ENCODE measurements at regions not wholly inside any gene's neighbourhood (a gene's known extent, or its start where the extent isn't known, plus 50 kb on each side); places are given as distances from the start of the nearest gene placed in this dataset.

- Histone ChIP-seq H4K20me1 (replicated peaks in 1 of 2; ENCODE audit: control insufficient read depth in 1 of 2, insufficient read depth in 2 of 2, low read length in 2 of 2) (no peaks in the 10 kb centered on the region), H2BK12ac (ENCODE audit: low read depth, low read length) (no peak overlapping the region), H2BK15ac (ENCODE audit: low read length) (no peak overlapping the region), H3K9ac (replicated peaks in 1 of 4; ENCODE audit: extremely low read depth in 1 of 4, low read depth in 3 of 4, low read length in 3 of 4) (no peak overlapping the region), H3K14ac (ENCODE audit: insufficient read length) (no peak overlapping the region), H3K79me2 (ENCODE audit: control insufficient read depth in 1 of 2, insufficient read depth in 2 of 2, low read length in 2 of 2) (no peaks in the 10 kb centered on the region), H3K9me3 (ENCODE audit: insufficient read depth in 2 of 2, low read depth in 1 of 2, low read length in 1 of 2) (no peaks in the 10 kb centered on the region), H3K79me1 (ENCODE audit: low read depth, low read length) (no peaks in the 10 kb centered on the region), H3K27ac (ENCODE audit: low read depth, low read length) (no peak overlapping the region), H3K27me3 (replicated peaks in 1 of 4; ENCODE audit: control insufficient read depth in 3 of 4, extremely low read depth in 1 of 4, insufficient read depth in 3 of 4, low read length in 3 of 4) (no peaks in the 10 kb centered on the region), H2BK5ac (ENCODE audit: low read depth, low read length) (no peak overlapping the region), H4K5ac (ENCODE audit: insufficient read length, low read depth, low read length) (no peak overlapping the region), H2BK120ac (replicated peaks; ENCODE audit: low read depth, low read length) (no peak overlapping the region), H3K4ac (replicated peaks; ENCODE audit: insufficient read length, low read depth, low read length) (no peak overlapping the region), H4K8ac (ENCODE audit: extremely low read depth, insufficient read depth, low read length) (no peak overlapping the region), H3K4me2 (ENCODE audit: insufficient read depth in 1 of 2, low read depth in 2 of 2, low read length in 2 of 2) (no peak overlapping the region), H4K91ac (replicated peaks; ENCODE audit: insufficient read length, low read length) (no peak overlapping the region), H3K18ac (ENCODE audit: extremely low read depth, low read length) (no peak overlapping the region), H2AFZ (ENCODE audit: low read length) (no peak overlapping the region), H3K23ac (ENCODE audit: insufficient read length) (no peak overlapping the region), H3K4me1 (replicated peaks in 1 of 4; ENCODE audit: control insufficient read depth in 3 of 4, insufficient read depth in 4 of 4, low read length in 3 of 4) (peaks cover 0 to 6% (median 0%) of the 10 kb centered on the region in 4 experiments; a peak in 3 of 7 replicates), H3K4me3 (ENCODE audit: extremely low read depth in 1 of 4, insufficient read depth in 2 of 4, low read depth in 3 of 4, low read length in 4 of 4) (no peak overlapping the region), H3K36me3 (ENCODE audit: control insufficient read depth in 2 of 4, insufficient read depth in 4 of 4, low read length in 3 of 4) (no peaks in the 10 kb centered on the region), H2AK5ac (ENCODE audit: low read depth, low read length) (no peak overlapping the region), H2BK20ac (ENCODE audit: low read length) (no peak overlapping the region), H3K56ac (replicated peaks; ENCODE audit: insufficient read length, low read depth, low read length) (no peak overlapping the region), H3K23me2 (ENCODE audit: low read depth, low read length) (no peaks in the 10 kb centered on the region)
- 90% methylated on average over 7 of the region's 11 CpGs; no CpG with 5 or more reads in 1 of the 2 experiments for WGBS, 2 experiments (ENCODE audit: extremely low coverage in 1 of 2, insufficient coverage in 1 of 2, insufficient read length in 1 of 2, insufficient replicate concordance in 2 of 2, low coverage in 1 of 2, low lambda C conversion rate in 2 of 2, missing lambda C conversion rate in 1 of 2)
- DNase-seq (ENCODE audit: low read depth in 1 of 2, low spot score in 2 of 2) (no peak), FAIRE-seq (no peak)
- POLR2A ChIA-PET (ENCODE audit: partially characterized antibody): interaction anchor here (1.1 kb wide), 1 partner anchor 13 kb away, joined by 3 read pairs; no protein-coding TSS in a partner anchor
- CTCF ChIA-PET (ENCODE audit: partially characterized antibody): interaction anchor here (1.5 kb wide), 1 partner anchor 62 kb away, joined by 3 read pairs; no protein-coding TSS in a partner anchor
- TF ChIP-seq CBX5 (IDR thresholded peaks at IDR 0.05; ENCODE audit: low read depth, low read length): no peak
- TF ChIP-seq POU5F1 (IDR thresholded peaks at IDR 0.05; ENCODE audit: low read depth, low read length): no peak
- no peak for TF ChIP-seq EZH2 (IDR thresholded peaks at IDR 0.05; ENCODE audit: low read depth, low read length, severe bottlenecking)
- no peak for TF ChIP-seq CHD2 (IDR thresholded peaks at IDR 0.05; ENCODE audit: low read length)
- TF ChIP-seq ATF2 (IDR thresholded peaks at IDR 0.05; ENCODE audit: low read length): no peak
- TF ChIP-seq MAX (IDR thresholded peaks at IDR 0.05): no peak
- TF ChIP-seq BCL11A (IDR thresholded peaks at IDR 0.05; ENCODE audit: low read depth in 2 of 2, low read length in 2 of 2): no peak
- no peak for TF ChIP-seq JUND (IDR thresholded peaks at IDR 0.05; ENCODE audit: low read length)
- no peak for TF ChIP-seq RAD21 (IDR thresholded peaks at IDR 0.05 in 1 of 2, conservative IDR thresholded peaks at IDR 0.05 in 1 of 2; ENCODE audit: low read depth in 2 of 2, low read length in 2 of 2)
These were observed 67.3 kb upstream of the RXRA start for GRCh38 chr9:134258828-134259546.
